ENCODE measurements at regions not wholly inside any gene's neighbourhood (a gene's known extent, or its start where the extent isn't known, plus 50 kb on each side); places are given as distances from the start of the nearest gene placed in this dataset.

DNA sequence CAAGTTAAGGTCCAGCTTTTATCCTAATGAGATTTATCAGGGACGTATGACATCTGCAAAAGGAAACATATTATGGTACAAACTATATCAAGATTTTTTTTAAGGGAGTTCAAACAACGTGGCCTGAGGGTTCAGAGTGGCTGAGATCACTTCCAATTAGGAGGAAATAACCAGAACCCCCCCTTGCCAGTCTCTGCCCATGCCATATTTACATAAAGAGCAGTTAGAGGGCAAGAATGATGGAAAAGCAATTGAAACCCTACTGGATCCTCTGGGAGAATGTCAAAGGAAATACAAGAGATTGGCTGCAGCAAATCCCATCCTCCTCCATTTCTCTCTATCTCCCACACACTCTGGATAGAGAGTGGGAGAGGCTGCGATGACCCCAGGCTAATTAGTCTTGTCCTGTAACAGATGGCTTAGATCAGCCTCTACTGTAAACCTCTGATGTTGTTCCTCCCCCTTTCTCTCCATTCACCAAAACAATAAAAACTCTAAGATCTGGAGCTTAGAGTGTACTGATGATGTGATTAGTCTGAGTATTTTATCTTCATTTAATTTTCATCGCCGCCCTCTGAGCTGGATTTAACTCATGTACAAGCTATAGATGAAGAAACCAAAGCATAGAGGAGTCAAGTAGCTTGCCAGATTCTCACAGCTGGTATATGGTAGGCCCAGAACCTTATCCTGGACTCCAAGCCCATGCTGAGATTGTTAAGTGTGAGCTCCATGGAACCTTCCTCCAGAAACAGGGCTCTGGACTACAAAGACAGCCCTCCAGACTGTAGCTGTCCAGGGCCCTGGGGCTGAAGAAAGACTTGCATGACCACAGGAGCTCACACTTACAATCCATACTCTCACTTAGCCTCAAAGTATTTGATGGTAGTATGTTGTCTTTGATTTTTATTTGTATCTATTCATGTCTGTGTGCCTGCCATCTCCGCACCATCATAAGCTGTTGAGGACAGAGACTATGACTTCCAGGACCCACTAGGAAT, 54.1 kb upstream of the GNG2 start:
- ATAC-seq (no peak), DNase-seq (no peak)
- H3K9me3 ChIP-seq: no peaks in the 10 kb centered on the region
- H3K27ac ChIP-seq: no peak overlapping the region
- H3K4me1 ChIP-seq: no peaks in the 10 kb centered on the region
- H3K36me3 ChIP-seq: no peaks in the 10 kb centered on the region
- intact Hi-C loops (cut with DNase I): no loop called here
- H3K4me3 ChIP-seq: no peak overlapping the region
- no peaks in the 10 kb centered on the region for H3K27me3 ChIP-seq (ENCODE audit: low read depth)
- TF ChIP-seq, protein P1, sequence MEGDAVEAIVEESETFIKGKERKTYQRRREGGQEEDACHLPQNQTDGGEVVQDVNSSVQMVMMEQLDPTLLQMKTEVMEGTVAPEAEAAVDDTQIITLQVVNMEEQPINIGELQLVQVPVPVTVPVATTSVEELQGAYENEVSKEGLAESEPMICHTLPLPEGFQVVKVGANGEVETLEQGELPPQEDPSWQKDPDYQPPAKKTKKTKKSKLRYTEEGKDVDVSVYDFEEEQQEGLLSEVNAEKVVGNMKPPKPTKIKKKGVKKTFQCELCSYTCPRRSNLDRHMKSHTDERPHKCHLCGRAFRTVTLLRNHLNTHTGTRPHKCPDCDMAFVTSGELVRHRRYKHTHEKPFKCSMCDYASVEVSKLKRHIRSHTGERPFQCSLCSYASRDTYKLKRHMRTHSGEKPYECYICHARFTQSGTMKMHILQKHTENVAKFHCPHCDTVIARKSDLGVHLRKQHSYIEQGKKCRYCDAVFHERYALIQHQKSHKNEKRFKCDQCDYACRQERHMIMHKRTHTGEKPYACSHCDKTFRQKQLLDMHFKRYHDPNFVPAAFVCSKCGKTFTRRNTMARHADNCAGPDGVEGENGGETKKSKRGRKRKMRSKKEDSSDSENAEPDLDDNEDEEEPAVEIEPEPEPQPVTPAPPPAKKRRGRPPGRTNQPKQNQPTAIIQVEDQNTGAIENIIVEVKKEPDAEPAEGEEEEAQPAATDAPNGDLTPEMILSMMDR (IDR thresholded peaks at IDR 0.05): no peak

GRCh38 chr14:51807356-51807755, 53.1 kb upstream of the GNG2 start:
- TF ChIP-seq, protein P1 (IDR thresholded peaks at IDR 0.05): no peak
- intact Hi-C loops (cut with DNase I): no loop called here
- Histone ChIP-seq H3K9me3 (no peaks in the 10 kb centered on the region), H3K4me3 (no peak overlapping the region), H3K36me3 (no peaks in the 10 kb centered on the region), H3K4me1 (no peaks in the 10 kb centered on the region), H3K27ac (no peak overlapping the region), H3K27me3 (ENCODE audit: low read depth) (no peaks in the 10 kb centered on the region)
- ATAC-seq (no peak), DNase-seq (no peak)
